ENCODE measurements at regions not wholly inside any gene's neighbourhood (a gene's known extent, or its start where the extent isn't known, plus 50 kb on each side); places are given as distances from the start of the nearest gene placed in this dataset.

- no peak for DNase-seq (ENCODE audit: extremely low read depth in 1 of 11, low read depth in 9 of 11, low spot score in 4 of 11)
These were observed 95.1 kb upstream of the ESRRG start for GRCh38 chr1:216818284-216818683.

DNA sequence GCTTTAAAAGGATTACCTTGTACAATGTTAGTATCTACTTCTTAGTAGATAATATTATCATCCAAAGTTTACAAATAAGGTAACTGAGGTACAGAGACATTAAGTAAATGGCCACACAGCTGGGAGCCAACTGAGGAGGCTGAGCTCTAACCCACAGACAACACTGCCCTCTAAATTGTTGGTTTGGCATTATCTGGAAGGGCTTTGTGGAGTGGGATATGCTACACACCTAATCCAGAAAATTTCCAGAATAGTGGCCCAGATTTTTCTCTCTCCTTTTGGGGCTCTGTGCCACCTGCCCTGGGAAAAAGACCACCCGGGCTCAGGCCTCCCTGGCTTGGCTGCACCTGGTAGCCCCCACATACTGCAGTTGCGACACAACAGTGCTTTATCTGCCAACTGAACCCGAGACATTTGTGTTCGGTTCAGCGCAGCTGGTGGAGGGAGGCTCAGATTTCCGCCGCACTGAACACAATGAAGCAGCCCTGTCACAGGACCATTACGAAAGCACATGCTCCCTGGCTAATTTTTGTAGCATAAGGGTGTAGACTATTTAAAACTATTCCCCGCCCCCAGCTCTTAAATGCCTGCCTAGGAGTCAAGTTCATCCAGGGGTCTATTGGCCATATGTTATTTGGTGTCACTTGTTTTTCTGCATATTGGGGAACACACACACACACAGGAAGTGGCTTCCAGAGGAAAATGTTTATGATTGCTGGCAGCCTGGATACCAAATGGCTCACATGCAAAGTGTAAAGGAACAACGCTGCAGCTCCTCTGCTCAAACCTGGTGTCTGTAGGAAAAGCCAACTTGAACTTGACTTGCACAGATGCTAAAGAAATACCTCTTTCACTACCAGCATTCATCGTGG lies 92.3 kb upstream of the ESRRG start:
- peak; percentile 40 to 80 (median 62) for DNase-seq (ENCODE audit: extremely low read depth in 1 of 11, low read depth in 9 of 11, low spot score in 4 of 11)

- no peak for DNase-seq (ENCODE audit: extremely low read depth in 1 of 11, low read depth in 9 of 11, low spot score in 4 of 11)
These were observed 91.5 kb upstream of the ESRRG start for GRCh38 chr1:216814576-216815259.

- DNase-seq (ENCODE audit: extremely low read depth in 1 of 11, low read depth in 9 of 11, low spot score in 4 of 11): no peak
These were observed 89.7 kb upstream of the ESRRG start for GRCh38 chr1:216812966-216813365.

DNA sequence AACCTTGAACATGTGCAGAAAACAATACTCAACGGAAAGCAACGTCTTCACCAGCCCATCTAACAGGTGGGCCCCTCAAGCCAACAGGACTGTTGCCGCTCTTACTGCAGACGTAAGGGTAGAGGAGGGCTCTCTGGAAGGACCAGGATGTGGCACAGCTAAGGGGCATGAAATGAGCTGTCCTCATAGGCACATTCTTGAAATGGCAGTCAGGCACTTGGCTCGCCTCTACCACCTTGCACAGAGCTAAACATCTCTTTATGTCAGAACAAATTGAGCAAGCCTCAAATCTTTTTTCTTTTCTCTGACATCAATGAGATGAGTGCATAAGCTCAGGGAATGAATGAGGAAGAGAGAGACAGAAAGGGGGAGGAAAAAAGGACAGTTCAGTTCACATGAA lies 86.4 kb upstream of the ESRRG start:
- DNase-seq (ENCODE audit: extremely low read depth in 1 of 11, low read depth in 9 of 11, low spot score in 4 of 11): no peak

GRCh38 chr1:216807696-216808095 lies 84.5 kb upstream of the ESRRG start:
- DNase-seq (ENCODE audit: extremely low read depth in 1 of 11, low read depth in 9 of 11, low spot score in 4 of 11): no peak

DNA sequence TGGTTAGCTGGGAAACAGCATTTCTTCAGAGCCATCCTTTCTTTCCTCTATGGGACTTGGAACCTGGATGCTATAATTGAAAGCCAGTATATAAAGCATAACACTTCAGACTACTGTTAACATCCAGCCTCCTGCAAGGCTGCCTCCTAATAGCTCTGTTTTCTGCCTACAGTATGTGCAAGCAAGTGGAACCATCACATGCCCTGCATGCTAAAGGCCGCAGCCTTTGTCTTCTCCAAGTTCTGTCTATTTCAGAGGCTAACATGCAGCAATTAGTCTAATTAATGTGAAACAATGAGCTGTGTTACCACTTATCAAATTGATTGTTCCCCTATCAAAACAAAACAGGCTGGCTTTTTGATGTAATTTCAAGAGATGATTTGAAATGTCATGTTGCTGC lies 82.7 kb upstream of the ESRRG start:
- DNase-seq (ENCODE audit: extremely low read depth in 1 of 11, low read depth in 9 of 11, low spot score in 4 of 11): no peak

GRCh38 chr1:216805233-216805632 lies 82.0 kb upstream of the ESRRG start:
- DNase-seq (ENCODE audit: extremely low read depth in 1 of 11, low read depth in 9 of 11, low spot score in 4 of 11): no peak

DNA sequence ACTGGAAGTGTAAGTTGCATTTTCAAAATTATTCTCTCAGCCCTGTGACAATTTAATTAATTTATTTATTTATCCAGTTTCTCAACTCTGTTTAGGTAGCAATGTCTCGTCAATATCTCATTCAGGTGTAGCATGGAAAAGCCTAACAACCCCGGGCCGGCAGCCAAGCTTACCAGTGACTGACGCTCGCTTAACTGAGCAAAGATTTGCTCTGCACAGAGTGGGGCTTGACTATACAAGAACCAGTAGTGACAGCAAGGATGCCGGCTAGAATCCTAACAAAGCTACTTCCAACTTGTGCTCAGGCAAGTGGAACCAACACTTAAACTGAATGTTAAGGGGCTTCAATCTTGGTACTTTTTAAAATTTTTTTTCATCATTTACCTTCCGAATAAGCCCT lies 80.9 kb upstream of the ESRRG start:
- no peak for DNase-seq (ENCODE audit: extremely low read depth in 1 of 11, low read depth in 9 of 11, low spot score in 4 of 11)

- DNase-seq (ENCODE audit: extremely low read depth in 1 of 11, low read depth in 9 of 11, low spot score in 4 of 11): no peak
These were observed 71.4 kb upstream of the ESRRG start for GRCh38 chr1:216794586-216794985.

DNA sequence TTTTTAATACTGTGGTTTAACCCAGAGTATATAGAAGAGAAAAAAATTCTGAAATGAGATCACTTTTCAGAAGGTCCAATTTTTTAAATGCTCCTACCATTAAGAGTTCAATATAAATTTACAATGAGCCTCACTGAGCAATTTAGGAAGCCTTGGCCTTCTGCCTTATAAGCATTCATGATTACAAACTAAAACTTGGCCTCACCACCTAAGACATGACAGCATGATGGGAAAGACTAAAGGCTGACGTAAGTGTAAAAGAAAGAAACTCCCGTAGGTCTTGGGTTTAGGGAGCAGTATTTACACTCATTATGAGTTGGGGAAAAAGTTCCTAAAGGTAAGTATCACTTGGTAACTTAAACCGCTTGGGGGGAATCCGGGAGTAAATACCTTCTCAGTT lies 70.7 kb upstream of the ESRRG start:
- no peak for DNase-seq (ENCODE audit: extremely low read depth in 1 of 11, low read depth in 9 of 11, low spot score in 4 of 11)

- no peak for DNase-seq (ENCODE audit: extremely low read depth in 1 of 11, low read depth in 9 of 11, low spot score in 4 of 11)
These were observed 70.1 kb upstream of the ESRRG start for GRCh38 chr1:216793303-216793702.

DNA sequence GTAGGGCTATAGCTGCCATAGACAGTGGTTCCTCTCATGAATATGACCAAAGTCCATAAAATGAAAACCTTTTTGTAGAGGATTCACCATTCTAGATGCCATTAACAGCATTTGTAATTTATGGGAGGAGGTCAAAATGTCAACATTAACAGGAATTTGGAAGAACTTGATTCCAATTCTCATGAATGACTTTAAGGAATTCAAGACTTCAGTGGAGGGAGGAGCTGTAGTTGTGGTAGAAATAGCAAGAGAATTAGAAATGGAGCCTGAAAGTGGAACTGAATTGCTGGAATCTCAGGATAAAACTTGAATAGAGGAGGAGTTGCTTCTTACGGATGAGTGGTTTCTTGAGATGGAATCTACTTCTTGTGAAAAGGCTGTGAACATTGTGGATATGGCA lies 65.4 kb upstream of the ESRRG start:
- no peak for DNase-seq (ENCODE audit: extremely low read depth in 1 of 11, low read depth in 9 of 11, low spot score in 4 of 11)

GRCh38 chr1:216785737-216786136 lies 62.5 kb upstream of the ESRRG start:
- peak in 1 of 11 donors; percentile 12 for DNase-seq (ENCODE audit: extremely low read depth in 1 of 11, low read depth in 9 of 11, low spot score in 4 of 11)

DNA sequence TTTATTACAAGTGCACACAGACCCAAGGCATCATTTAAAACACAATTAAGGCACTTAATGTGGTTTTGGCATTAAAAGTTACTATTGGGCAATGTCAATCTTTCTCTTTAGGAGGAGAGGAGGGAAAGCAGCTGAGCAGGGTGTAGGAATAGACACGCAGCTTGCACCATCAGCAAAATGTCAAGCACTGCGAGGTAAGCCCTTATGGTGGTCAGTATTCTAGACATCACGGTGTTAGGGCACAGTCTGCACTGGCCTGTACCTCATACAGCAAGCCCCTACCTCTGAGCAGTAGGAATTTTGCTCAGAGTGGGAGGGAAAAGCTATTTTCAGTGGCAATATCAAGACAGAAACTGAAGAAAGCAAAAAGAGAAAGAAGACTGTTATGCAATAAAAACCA lies 62.0 kb upstream of the ESRRG start:
- DNase-seq (ENCODE audit: extremely low read depth in 1 of 11, low read depth in 9 of 11, low spot score in 4 of 11): no peak

DNA sequence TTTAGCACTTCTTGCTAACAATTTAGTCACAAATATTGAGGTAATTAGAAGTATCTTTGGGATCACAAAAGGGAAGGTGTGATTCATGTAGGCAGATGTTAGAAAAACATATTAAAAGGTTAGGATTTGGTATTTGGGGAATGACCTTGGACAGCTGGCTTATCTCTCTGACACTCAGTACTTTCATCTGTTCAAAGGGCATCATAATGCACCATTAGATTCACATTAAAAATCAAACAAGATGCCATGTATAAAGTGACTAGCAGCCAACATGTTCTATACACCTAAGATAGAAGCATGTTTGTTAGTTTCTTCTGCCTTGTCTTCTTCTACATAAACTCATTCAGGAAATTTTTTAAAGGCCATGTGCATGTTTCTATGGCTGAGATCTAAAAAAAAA lies 56.5 kb upstream of the ESRRG start:
- DNase-seq (ENCODE audit: extremely low read depth in 1 of 11, low read depth in 9 of 11, low spot score in 4 of 11): no peak

- peak in 1 of 11 donors; percentile 14 for DNase-seq (ENCODE audit: extremely low read depth in 1 of 11, low read depth in 9 of 11, low spot score in 4 of 11)
These were observed 55.5 kb upstream of the ESRRG start for GRCh38 chr1:216778737-216779136.

DNA sequence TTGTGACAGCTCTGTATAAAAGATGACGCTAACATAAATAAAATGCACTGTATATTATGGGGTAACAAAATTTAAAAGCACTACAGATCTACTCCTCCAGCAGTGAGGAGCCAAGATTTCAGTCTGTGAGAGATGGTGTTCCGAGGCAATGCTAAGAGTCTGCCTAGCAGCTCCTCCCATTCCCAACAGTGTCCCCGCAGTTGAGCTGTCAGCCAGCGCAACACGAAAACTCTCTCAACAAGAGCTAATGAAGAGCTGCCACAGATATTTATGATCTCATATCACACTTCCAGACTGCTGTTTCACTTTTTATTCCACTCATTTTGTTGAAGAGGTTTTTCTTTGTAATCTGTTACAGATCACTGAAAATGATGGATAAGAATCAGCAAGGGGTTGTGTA lies 53.9 kb upstream of the ESRRG start:
- no peak for DNase-seq (ENCODE audit: extremely low read depth in 1 of 11, low read depth in 9 of 11, low spot score in 4 of 11)

Measured in renal cortex interstitium (tissue), 11 donors.